ENCODE measurements at regions not wholly inside any gene's neighbourhood (a gene's known extent, or its start where the extent isn't known, plus 50 kb on each side); places are given as distances from the start of the nearest gene placed in this dataset.

GRCh38 chr1:200354243-200354642 lies 55.6 kb downstream of the ZNF281 start:
- DNase-seq (ENCODE audit: low read depth in 2 of 2) = no peak

GRCh38 chr1:200353232-200353631 lies 56.6 kb downstream of the ZNF281 start:
- no peak for DNase-seq (ENCODE audit: low read depth in 2 of 2)

GRCh38 chr1:200351826-200352549 lies 57.8 kb downstream of the ZNF281 start:
- no peak for DNase-seq (ENCODE audit: low read depth in 2 of 2)

GRCh38 chr1:200351425-200351824 lies 58.4 kb downstream of the ZNF281 start:
- no peak for DNase-seq (ENCODE audit: low read depth in 2 of 2)

GRCh38 chr1:200346700-200347099 lies 63.1 kb downstream of the ZNF281 start:
- DNase-seq (ENCODE audit: low read depth in 2 of 2) = no peak

GRCh38 chr1:200345520-200345919 lies 64.3 kb downstream of the ZNF281 start:
- no peak for DNase-seq (ENCODE audit: low read depth in 2 of 2)

GRCh38 chr1:200343874-200344273 lies 66.0 kb downstream of the ZNF281 start:
- DNase-seq (ENCODE audit: low read depth in 2 of 2) = no peak

GRCh38 chr1:200342511-200343311 lies 67.1 kb downstream of the ZNF281 start:
- DNase-seq (ENCODE audit: low read depth in 2 of 2) = no peak

- DNase-seq (ENCODE audit: low read depth in 2 of 2) = no peak
Observed at GRCh38 chr1:200338451-200338850, 71.4 kb downstream of the ZNF281 start.

GRCh38 chr1:200337831-200338230 lies 72.0 kb downstream of the ZNF281 start:
- no peak for DNase-seq (ENCODE audit: low read depth in 2 of 2)

GRCh38 chr1:200337410-200337809 lies 72.4 kb downstream of the ZNF281 start:
- no peak for DNase-seq (ENCODE audit: low read depth in 2 of 2)

- DNase-seq (ENCODE audit: low read depth in 2 of 2) = no peak
Observed at GRCh38 chr1:200336901-200337391, 72.9 kb downstream of the ZNF281 start.

GRCh38 chr1:200336101-200336845 lies 73.6 kb downstream of the ZNF281 start:
- DNase-seq (ENCODE audit: low read depth in 2 of 2) = no peak

- no peak for DNase-seq (ENCODE audit: low read depth in 2 of 2)
Observed at GRCh38 chr1:200334661-200335256, 75.1 kb downstream of the ZNF281 start.

- DNase-seq (ENCODE audit: low read depth in 2 of 2) = no peak
Observed at GRCh38 chr1:200333329-200333728, 76.5 kb downstream of the ZNF281 start.

- DNase-seq (ENCODE audit: low read depth in 2 of 2) = no peak
Observed at GRCh38 chr1:200332716-200333115, 77.1 kb downstream of the ZNF281 start.

GRCh38 chr1:200330741-200331428 lies 79.0 kb downstream of the ZNF281 start:
- DNase-seq (ENCODE audit: low read depth in 2 of 2) = no peak

GRCh38 chr1:200329208-200329882 lies 80.5 kb downstream of the ZNF281 start:
- no peak for DNase-seq (ENCODE audit: low read depth in 2 of 2)

- DNase-seq (ENCODE audit: low read depth in 2 of 2) = no peak
Observed at GRCh38 chr1:200328379-200328778, 81.5 kb downstream of the ZNF281 start.

- DNase-seq (ENCODE audit: low read depth in 2 of 2) = no peak
Observed at GRCh38 chr1:200323856-200324400, 85.9 kb downstream of the ZNF281 start.
